Neural cell (in vitro differentiated cells): ENCODE measurements at regions not wholly inside any gene's neighbourhood (a gene's known extent, or its start where the extent isn't known, plus 50 kb on each side); places are given as distances from the start of the nearest gene placed in this dataset.

Source experiments
- H2AFZ ChIP-seq: fragments of 200-600, 300-800 bp; sonication (generic), shearing (Covaris generic); 2 replicates; pipeline ENCODE4 v1.6.0; 2014; ENCODE audit warnings: low read depth, mild to moderate bottlenecking, antibody characterized with exemption, low read length, moderate library complexity
- H3F3A ChIP-seq: fragments of 200-600 bp; shearing (Covaris generic); 2 replicates; pipeline ENCODE4 v1.6.1; 2016; ENCODE audit warnings: mild to moderate bottlenecking, moderate library complexity, mixed read lengths, antibody characterized with exemption, low read length; ENCODE audit not compliant: insufficient read depth, poor library complexity, severe bottlenecking
- H3K27ac ChIP-seq: fragments of 200-600, 300-800 bp; sonication (generic), shearing (Covaris generic); 2 replicates; pipeline ENCODE4 v1.5.1; 2014; ENCODE audit warnings: mild to moderate bottlenecking, low read length, moderate library complexity
- H3K27me3 ChIP-seq: fragments of 300-800, 200-600 bp; sonication (generic), shearing (Covaris generic); 2 replicates; pipeline ENCODE4 v1.6.0; 2014; ENCODE audit warnings: mild to moderate bottlenecking, low read depth, low read length, moderate library complexity; ENCODE audit not compliant: insufficient read depth
- H3K36me3 ChIP-seq: fragments of 300-800, 200-600 bp; sonication (generic), shearing (Covaris generic); 2 replicates; pipeline ENCODE4 v1.5.1; 2014; ENCODE audit warnings: mild to moderate bottlenecking, antibody characterized with exemption, low read length, moderate library complexity; ENCODE audit not compliant: insufficient read depth
- H3K4me2 ChIP-seq: fragments of 300-800, 200-600 bp; sonication (generic), shearing (Covaris generic); 2 replicates; pipeline ENCODE4 v1.6.0; 2014; ENCODE audit warnings: mild to moderate bottlenecking, low read length
- H3K4me3 ChIP-seq: fragments of 300-800, 200-600 bp; sonication (generic), shearing (Covaris generic); 2 replicates; pipeline ENCODE4 v1.5.1; 2014; ENCODE audit warnings: mild to moderate bottlenecking, low read length, moderate library complexity
- H3K79me2 ChIP-seq: fragments of 200-600 bp; shearing (Covaris generic); replicated peaks from 2 replicates; pipeline ENCODE4 v1.6.0; 2014; ENCODE audit warnings: mild to moderate bottlenecking, low read length, moderate library complexity; ENCODE audit not compliant: insufficient read depth
- H3K9ac ChIP-seq: fragments of 300-800, 200-600 bp; sonication (generic), shearing (Covaris generic); 2 replicates; pipeline ENCODE4 v1.6.1; 2016; ENCODE audit warnings: mild to moderate bottlenecking, low read length, mixed read lengths
- H3K9me2 ChIP-seq: fragments of 200-600 bp; shearing (Covaris generic); 2 replicates; pipeline ENCODE4 v1.6.1; 2016; ENCODE audit warnings: mild to moderate bottlenecking, low read length, mixed read lengths; ENCODE audit not compliant: insufficient read depth
- H3K9me3 ChIP-seq: fragments of 200-600, 300-800 bp; sonication (generic), shearing (Covaris generic); 2 replicates; pipeline ENCODE4 v1.6.1; 2016; ENCODE audit warnings: mild to moderate bottlenecking, mixed run types, low read length, moderate library complexity, mixed read lengths
- H4K20me1 ChIP-seq: fragments of 200-600 bp; shearing (Covaris generic); 2 replicates; pipeline ENCODE4 v1.6.1; 2016; ENCODE audit warnings: mild to moderate bottlenecking, mixed run types; ENCODE audit not compliant: insufficient read depth
- EP300 ChIP-seq: fragments of 450-650 bp; conservative IDR thresholded peaks from 2 replicates; pipeline ENCODE4 v1.6.1; 2014; ENCODE audit warnings: antibody characterized with exemption, mild to moderate bottlenecking, moderate library complexity; ENCODE audit not compliant: poor library complexity, severe bottlenecking
- EZH2 ChIP-seq: fragments of 200-600, 300-800 bp; shearing (Covaris generic), sonication (generic); IDR thresholded peaks from 2 replicates; pipeline ENCODE4 v1.6.1; 2014; ENCODE audit warnings: antibody characterized with exemption, low read length, borderline replicate concordance, mild to moderate bottlenecking; ENCODE audit not compliant: insufficient read depth, poor library complexity, severe bottlenecking
- MXI1 ChIP-seq: fragments of 450-650 bp; conservative IDR thresholded peaks from 2 replicates; pipeline ENCODE4 v1.6.1; 2014; ENCODE audit warnings: antibody characterized with exemption, mild to moderate bottlenecking; ENCODE audit not compliant: poor library complexity, severe bottlenecking
- POLR2AphosphoS5 ChIP-seq: IDR thresholded peaks from 2 replicates; pipeline ENCODE4 v1.6.1; 2012
- RAD21 ChIP-seq: fragments of 450-650 bp; conservative IDR thresholded peaks from 2 replicates; pipeline ENCODE4 v1.6.1; 2014; ENCODE audit warnings: antibody characterized with exemption, mild to moderate bottlenecking, moderate library complexity
- SMC3 ChIP-seq: fragments of 450-650 bp; conservative IDR thresholded peaks from 2 replicates; pipeline ENCODE4 v1.6.1; 2014; ENCODE audit warnings: antibody characterized with exemption, mild to moderate bottlenecking, moderate library complexity; ENCODE audit not compliant: poor library complexity
- TAF1 ChIP-seq: IDR thresholded peaks from 2 replicates; pipeline ENCODE4 v1.6.1; 2012; ENCODE audit warnings: low read depth
- TF ChIP-seq, protein P1 (sequence below): IDR thresholded peaks from 2 replicates; pipeline ENCODE4 v1.6.1; 2012; ENCODE audit warnings: borderline replicate concordance
- TF ChIP-seq, protein P2 (sequence below): fragments of 450-650 bp; IDR thresholded peaks from 2 replicates; pipeline ENCODE4 v1.5.1; 2014; ENCODE audit warnings: antibody characterized with exemption, mild to moderate bottlenecking, moderate library complexity; ENCODE audit not compliant: poor library complexity, severe bottlenecking

DNA sequence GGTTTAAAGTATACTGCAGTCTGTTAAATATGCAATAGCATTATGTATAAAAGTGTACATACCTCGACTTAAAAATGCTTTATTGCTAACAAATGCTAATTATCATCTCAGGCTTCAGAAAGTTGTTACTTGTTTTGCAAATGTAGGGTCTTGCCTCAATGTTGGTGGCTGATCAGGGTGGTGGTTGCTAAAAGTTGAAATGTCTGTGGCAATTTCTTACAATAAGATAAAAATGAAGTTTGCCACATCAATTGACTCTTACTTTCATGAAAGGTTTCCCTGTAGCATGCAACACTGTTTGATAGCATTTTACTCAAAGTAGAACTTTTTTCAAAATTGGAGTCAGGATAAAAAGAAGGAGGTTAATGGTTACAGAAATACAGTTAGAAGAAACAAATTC lies 407.7 kb upstream of the OR4E1 start:
- H2AFZ ChIP-seq, result no peak overlapping the region
- H3K4me3 ChIP-seq, result no peak overlapping the region
- H4K20me1 ChIP-seq, result no peaks in the 10 kb centered on the region
- no peak overlapping the region for H3K9ac ChIP-seq
- H3K4me2 ChIP-seq, result no peak overlapping the region
- no peak for TF ChIP-seq EP300
- no peak for TF ChIP-seq MXI1
- H3K9me3 ChIP-seq, result no peaks in the 10 kb centered on the region
- H3K27me3 ChIP-seq, result no peaks in the 10 kb centered on the region
- H3K36me3 ChIP-seq, result no peaks in the 10 kb centered on the region
- H3F3A ChIP-seq, result no peaks in the 10 kb centered on the region
- no peaks in the 10 kb centered on the region for H3K79me2 ChIP-seq
- no peaks in the 10 kb centered on the region for H3K9me2 ChIP-seq
- no peak overlapping the region for H3K27ac ChIP-seq

DNA sequence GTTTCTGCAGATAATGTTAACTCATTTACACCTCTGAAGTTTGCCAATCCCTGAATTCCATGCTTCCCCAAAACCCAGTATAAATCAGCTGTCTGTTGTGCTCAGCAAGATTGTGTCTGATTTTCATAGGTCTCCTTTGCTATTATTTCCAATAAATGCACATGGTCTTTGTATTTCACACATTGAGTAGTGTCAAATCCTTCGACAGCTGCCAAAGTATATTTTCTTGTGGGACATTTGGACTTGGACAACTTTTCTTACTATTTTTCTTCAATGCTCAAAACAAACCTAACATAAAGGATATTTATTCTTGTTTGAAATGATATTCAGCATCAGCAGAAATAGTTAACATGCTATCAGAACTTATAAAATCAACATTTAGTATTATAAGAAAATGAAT lies 406.1 kb upstream of the OR4E1 start:
- no peak overlapping the region for H2AFZ ChIP-seq
- H3F3A ChIP-seq, result no peaks in the 10 kb centered on the region
- H3K27ac ChIP-seq, result no peak overlapping the region
- no peaks in the 10 kb centered on the region for H3K9me2 ChIP-seq
- H3K9ac ChIP-seq, result no peak overlapping the region
- H3K27me3 ChIP-seq, result no peaks in the 10 kb centered on the region
- no peaks in the 10 kb centered on the region for H3K9me3 ChIP-seq
- no peaks in the 10 kb centered on the region for H3K36me3 ChIP-seq
- TF ChIP-seq RAD21 (no peak), EZH2 (no peak), TAF1 (no peak), EP300 (no peak), SMC3 (no peak), POLR2AphosphoS5 (no peak)
- TF ChIP-seq, protein P1, sequence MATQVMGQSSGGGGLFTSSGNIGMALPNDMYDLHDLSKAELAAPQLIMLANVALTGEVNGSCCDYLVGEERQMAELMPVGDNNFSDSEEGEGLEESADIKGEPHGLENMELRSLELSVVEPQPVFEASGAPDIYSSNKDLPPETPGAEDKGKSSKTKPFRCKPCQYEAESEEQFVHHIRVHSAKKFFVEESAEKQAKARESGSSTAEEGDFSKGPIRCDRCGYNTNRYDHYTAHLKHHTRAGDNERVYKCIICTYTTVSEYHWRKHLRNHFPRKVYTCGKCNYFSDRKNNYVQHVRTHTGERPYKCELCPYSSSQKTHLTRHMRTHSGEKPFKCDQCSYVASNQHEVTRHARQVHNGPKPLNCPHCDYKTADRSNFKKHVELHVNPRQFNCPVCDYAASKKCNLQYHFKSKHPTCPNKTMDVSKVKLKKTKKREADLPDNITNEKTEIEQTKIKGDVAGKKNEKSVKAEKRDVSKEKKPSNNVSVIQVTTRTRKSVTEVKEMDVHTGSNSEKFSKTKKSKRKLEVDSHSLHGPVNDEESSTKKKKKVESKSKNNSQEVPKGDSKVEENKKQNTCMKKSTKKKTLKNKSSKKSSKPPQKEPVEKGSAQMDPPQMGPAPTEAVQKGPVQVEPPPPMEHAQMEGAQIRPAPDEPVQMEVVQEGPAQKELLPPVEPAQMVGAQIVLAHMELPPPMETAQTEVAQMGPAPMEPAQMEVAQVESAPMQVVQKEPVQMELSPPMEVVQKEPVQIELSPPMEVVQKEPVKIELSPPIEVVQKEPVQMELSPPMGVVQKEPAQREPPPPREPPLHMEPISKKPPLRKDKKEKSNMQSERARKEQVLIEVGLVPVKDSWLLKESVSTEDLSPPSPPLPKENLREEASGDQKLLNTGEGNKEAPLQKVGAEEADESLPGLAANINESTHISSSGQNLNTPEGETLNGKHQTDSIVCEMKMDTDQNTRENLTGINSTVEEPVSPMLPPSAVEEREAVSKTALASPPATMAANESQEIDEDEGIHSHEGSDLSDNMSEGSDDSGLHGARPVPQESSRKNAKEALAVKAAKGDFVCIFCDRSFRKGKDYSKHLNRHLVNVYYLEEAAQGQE, result no peak
- TF ChIP-seq, protein P2, sequence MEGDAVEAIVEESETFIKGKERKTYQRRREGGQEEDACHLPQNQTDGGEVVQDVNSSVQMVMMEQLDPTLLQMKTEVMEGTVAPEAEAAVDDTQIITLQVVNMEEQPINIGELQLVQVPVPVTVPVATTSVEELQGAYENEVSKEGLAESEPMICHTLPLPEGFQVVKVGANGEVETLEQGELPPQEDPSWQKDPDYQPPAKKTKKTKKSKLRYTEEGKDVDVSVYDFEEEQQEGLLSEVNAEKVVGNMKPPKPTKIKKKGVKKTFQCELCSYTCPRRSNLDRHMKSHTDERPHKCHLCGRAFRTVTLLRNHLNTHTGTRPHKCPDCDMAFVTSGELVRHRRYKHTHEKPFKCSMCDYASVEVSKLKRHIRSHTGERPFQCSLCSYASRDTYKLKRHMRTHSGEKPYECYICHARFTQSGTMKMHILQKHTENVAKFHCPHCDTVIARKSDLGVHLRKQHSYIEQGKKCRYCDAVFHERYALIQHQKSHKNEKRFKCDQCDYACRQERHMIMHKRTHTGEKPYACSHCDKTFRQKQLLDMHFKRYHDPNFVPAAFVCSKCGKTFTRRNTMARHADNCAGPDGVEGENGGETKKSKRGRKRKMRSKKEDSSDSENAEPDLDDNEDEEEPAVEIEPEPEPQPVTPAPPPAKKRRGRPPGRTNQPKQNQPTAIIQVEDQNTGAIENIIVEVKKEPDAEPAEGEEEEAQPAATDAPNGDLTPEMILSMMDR, result no peak
- no peaks in the 10 kb centered on the region for H4K20me1 ChIP-seq
- no peaks in the 10 kb centered on the region for H3K79me2 ChIP-seq
- no peak overlapping the region for H3K4me2 ChIP-seq
- H3K4me3 ChIP-seq, result no peak overlapping the region

DNA sequence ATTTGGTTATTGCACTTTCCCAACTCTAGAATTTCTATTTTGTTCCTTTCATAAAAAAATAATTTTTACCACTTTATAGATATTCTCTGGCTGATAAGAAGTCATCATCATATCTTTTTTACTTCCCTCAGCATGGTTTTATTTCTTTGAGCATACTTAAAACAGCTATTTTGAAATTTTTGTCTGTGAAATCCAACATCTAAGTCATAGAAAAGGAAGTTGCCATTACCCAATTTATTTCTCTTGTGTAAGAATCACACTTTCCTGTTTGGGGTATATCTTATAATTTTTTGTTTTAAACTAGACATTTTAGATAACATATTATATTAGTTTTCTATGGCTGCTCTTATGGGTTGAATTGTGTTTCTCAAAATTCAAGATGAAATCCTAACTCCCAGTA lies 400.2 kb upstream of the OR4E1 start:
- H4K20me1 ChIP-seq, result no peaks in the 10 kb centered on the region
- no peaks in the 10 kb centered on the region for H3K9me2 ChIP-seq
- no peaks in the 10 kb centered on the region for H3K36me3 ChIP-seq
- no peak overlapping the region for H3K27ac ChIP-seq
- H3F3A ChIP-seq, result no peaks in the 10 kb centered on the region
- no peak overlapping the region for H3K4me3 ChIP-seq
- no peaks in the 10 kb centered on the region for H3K79me2 ChIP-seq
- H3K27me3 ChIP-seq, result no peaks in the 10 kb centered on the region
- H3K9me3 ChIP-seq, result no peaks in the 10 kb centered on the region
- H3K4me2 ChIP-seq, result no peak overlapping the region
- no peak overlapping the region for H3K9ac ChIP-seq
- H2AFZ ChIP-seq, result no peak overlapping the region
- TF ChIP-seq MXI1, result no peak
- TF ChIP-seq, protein P1, result no peak
- TF ChIP-seq, protein P2, result no peak
- no peak for TF ChIP-seq SMC3
- TF ChIP-seq POLR2AphosphoS5, result no peak
- no peak for TF ChIP-seq RAD21
- TF ChIP-seq TAF1, result no peak
- TF ChIP-seq EP300, result no peak
- no peak for TF ChIP-seq EZH2
